Stomach (tissue), 4 donors: ENCODE measurements at regions not wholly inside any gene's neighbourhood (a gene's known extent, or its start where the extent isn't known, plus 50 kb on each side); places are given as distances from the start of the nearest gene placed in this dataset.

Experiments used
- EP300 ChIP-seq: sonication (generic); formaldehyde crosslinking; IDR thresholded peaks from one replicate; pipeline ENCODE4 v1.6.1; 2017; ENCODE audit warnings: antibody characterized with exemption
- POLR2A ChIP-seq, 4 donors: fragments of 450-650 bp; IDR thresholded peaks; one replicate each; pipeline ENCODE4 v1.6.1; 2016; ENCODE audit warnings: antibody characterized with exemption in 4 of 4, control low read depth in 2 of 4, mild to moderate bottlenecking in 1 of 4, moderate library complexity in 1 of 4
- POLR2AphosphoS5 ChIP-seq, 3 donors: sonication (generic); formaldehyde crosslinking; IDR thresholded peaks; one replicate each; pipeline ENCODE4 v1.6.1; 2016; ENCODE audit warnings: antibody characterized with exemption in 3 of 3
- TF ChIP-seq, protein P1 (sequence below), 7 experiments: fragments of 450-650 bp in 4 of 7; fragments of 200-600 bp in 3 of 7; sonication (generic) in 3 of 7; IDR thresholded peaks; one replicate each; pipeline ENCODE4 v1.5.1; 2016 to 2019; ENCODE audit warnings: antibody characterized with exemption in 7 of 7, control low read depth in 2 of 7, mild to moderate bottlenecking in 1 of 7

DNA sequence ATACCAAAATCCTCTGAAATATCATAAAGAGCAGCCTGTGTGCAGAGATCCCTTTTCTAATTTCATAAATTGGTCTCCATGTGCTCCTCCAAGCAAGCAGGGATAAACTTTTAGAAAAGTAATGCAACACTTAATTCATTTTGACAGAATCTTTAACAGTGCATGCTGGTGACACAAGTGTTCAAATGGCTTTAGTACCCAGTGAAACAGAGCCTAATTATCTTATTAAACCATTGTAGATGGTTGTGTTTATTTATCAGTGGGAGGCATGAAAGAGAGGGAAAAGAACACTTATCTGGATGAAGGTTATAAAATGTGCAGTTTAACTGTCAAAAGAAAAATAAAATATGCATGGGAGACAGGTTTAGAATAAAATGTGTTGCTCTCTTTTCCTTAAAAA lies 945.0 kb upstream of the PCDH20 start:
- TF ChIP-seq POLR2AphosphoS5 (IDR thresholded peaks at IDR 0.05), result no peak
- TF ChIP-seq, protein P1, sequence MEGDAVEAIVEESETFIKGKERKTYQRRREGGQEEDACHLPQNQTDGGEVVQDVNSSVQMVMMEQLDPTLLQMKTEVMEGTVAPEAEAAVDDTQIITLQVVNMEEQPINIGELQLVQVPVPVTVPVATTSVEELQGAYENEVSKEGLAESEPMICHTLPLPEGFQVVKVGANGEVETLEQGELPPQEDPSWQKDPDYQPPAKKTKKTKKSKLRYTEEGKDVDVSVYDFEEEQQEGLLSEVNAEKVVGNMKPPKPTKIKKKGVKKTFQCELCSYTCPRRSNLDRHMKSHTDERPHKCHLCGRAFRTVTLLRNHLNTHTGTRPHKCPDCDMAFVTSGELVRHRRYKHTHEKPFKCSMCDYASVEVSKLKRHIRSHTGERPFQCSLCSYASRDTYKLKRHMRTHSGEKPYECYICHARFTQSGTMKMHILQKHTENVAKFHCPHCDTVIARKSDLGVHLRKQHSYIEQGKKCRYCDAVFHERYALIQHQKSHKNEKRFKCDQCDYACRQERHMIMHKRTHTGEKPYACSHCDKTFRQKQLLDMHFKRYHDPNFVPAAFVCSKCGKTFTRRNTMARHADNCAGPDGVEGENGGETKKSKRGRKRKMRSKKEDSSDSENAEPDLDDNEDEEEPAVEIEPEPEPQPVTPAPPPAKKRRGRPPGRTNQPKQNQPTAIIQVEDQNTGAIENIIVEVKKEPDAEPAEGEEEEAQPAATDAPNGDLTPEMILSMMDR (IDR thresholded peaks at IDR 0.05), result no peak
- no peak for TF ChIP-seq POLR2A (IDR thresholded peaks at IDR 0.05)
- no peak for TF ChIP-seq EP300
